Panc1 (cell line): ENCODE measurements at regions not wholly inside any gene's neighbourhood (a gene's known extent, or its start where the extent isn't known, plus 50 kb on each side); places are given as distances from the start of the nearest gene placed in this dataset.

Experiments
- ATAC-seq: fragments of 200-7000 bp; cut with Tn5 transposase; 2 replicates; pipeline ENCODE4 v1.9.1; 2020; ENCODE audit warnings: mild to moderate bottlenecking, moderate library complexity
- BruUV-seq: library from RNA; stranded (reverse); fragments of 400-500 nt; replicated peaks from 2 replicates; lab custom pipeline; 2021; lab: Mats Ljungman, UMichigan
- CTCF ChIA-PET: fragments of 300-600 bp; sonication (Branson Sonifier 250); formaldehyde crosslinking; loops from one replicate; lab custom pipeline; 2022; ENCODE audit warnings: antibody characterized with exemption; lab: Charles Lee
- POLR2A ChIA-PET: fragments of 300-600 bp; sonication (Branson Sonifier 250); formaldehyde crosslinking; loops from one replicate; lab custom pipeline; 2022; ENCODE audit warnings: antibody characterized with exemption; lab: Charles Lee
- DNase-seq: peaks from one replicate; pipeline ENCODE4 v3.0.0-alpha.2; 2010; ENCODE audit warnings: low read depth, low spot score
- H3K27ac ChIP-seq: 2 replicates; pipeline ENCODE4 v1.5.1; 2011; ENCODE audit warnings: mild to moderate bottlenecking, low read length, inconsistent platforms
- H3K27me3 ChIP-seq: fragments of 200-500 bp; sonication (Bioruptor generic); 2 replicates; pipeline ENCODE4 v1.6.0; 2014; ENCODE audit warnings: low read length, inconsistent platforms; ENCODE audit not compliant: control insufficient read depth, insufficient read depth
- H3K36me3 ChIP-seq: fragments of 200-500 bp; sonication (Bioruptor generic); 2 replicates; pipeline ENCODE4 v1.5.1; 2014; ENCODE audit warnings: inconsistent platforms, mild to moderate bottlenecking, low read length, moderate library complexity; ENCODE audit not compliant: control insufficient read depth, insufficient read depth
- H3K4me1 ChIP-seq: 2 replicates; pipeline ENCODE4 v1.5.1; 2011; ENCODE audit warnings: inconsistent platforms, mild to moderate bottlenecking, low read length, moderate library complexity; ENCODE audit not compliant: control insufficient read depth, insufficient read depth
- H3K4me3 ChIP-seq, 2 experiments: 2 replicates each; pipeline ENCODE4 v1.5.1; 2011 to 2012; ENCODE audit warnings: low read depth in 2 of 2, low read length in 2 of 2, mild to moderate bottlenecking in 2 of 2, inconsistent platforms in 1 of 2, moderate library complexity in 1 of 2
- H3K9me3 ChIP-seq: fragments of 200-500 bp; sonication (Bioruptor generic); 2 replicates; pipeline ENCODE4 v1.5.1; 2014; ENCODE audit warnings: low read depth, mild to moderate bottlenecking, inconsistent platforms, low read length, moderate library complexity; ENCODE audit not compliant: control insufficient read depth, insufficient read depth
- POLR2AphosphoS5 ChIP-seq: IDR thresholded peaks from 2 replicates; pipeline ENCODE4 v1.6.1; 2012; ENCODE audit warnings: mild to moderate bottlenecking, low read depth, low read length, moderate library complexity
- SIN3A ChIP-seq: IDR thresholded peaks from 2 replicates; pipeline ENCODE4 v1.6.1; 2012; ENCODE audit warnings: low read depth, mild to moderate bottlenecking, low read length, moderate library complexity, borderline replicate concordance; ENCODE audit not compliant: insufficient read depth
- TCF7L2 ChIP-seq: IDR thresholded peaks from 2 replicates; pipeline ENCODE4 v1.6.1; 2011; ENCODE audit warnings: mild to moderate bottlenecking, low read depth, low read length, inconsistent platforms
- in situ Hi-C: cut with HindIII; loops from 2 replicates; pipeline ENCODE4 v1.10.0; 2016; ENCODE audit warnings: low sequenced_read_pairs, low pct_unique_long_range_greater_than_20kb
- intact Hi-C: fragments of 100-400 bp; cut with micrococcal nuclease; formaldehyde crosslinking; loops from one replicate; pipeline ENCODE4 v1.10.0; 2022; ENCODE audit not compliant: unreplicated experiment
- TF ChIP-seq, protein P1 (sequence below): fragments of 450-650 bp; IDR thresholded peaks from 2 replicates; pipeline ENCODE4 v1.5.1; 2017; ENCODE audit warnings: mild to moderate bottlenecking
- TF ChIP-seq, protein P2 (sequence below), 2 experiments: IDR thresholded peaks; 2 replicates each; pipeline ENCODE4 v1.6.1; 2011 to 2012; ENCODE audit warnings: low read depth in 2 of 2, control low read depth in 1 of 2, low read length in 1 of 2, mild to moderate bottlenecking in 1 of 2, moderate library complexity in 1 of 2; ENCODE audit not compliant: insufficient read depth in 1 of 2

DNA sequence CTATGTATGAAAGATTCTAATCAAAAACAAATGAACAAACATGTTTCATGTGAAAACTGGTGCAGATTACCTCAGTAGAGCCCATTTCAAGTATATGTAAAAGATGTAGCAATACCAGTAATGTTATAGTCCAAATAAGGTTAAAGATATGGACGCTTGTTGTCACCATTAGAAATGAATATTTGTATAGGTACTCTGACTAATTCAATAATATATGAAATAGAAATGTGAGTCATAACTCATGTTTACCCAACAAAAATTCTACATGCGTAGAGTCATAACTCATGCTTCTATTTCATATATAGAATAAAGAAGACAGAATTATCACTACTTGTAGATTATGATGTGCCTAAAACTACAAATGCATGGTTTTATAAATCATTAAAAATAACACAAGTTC is 739.1 kb upstream of the DIAPH2 start:
- POLR2A ChIA-PET, result no interaction called here
- Histone ChIP-seq H3K4me3 (no peak overlapping the region), H3K27ac (no peak overlapping the region), H3K36me3 (no peaks in the 10 kb centered on the region), H3K9me3 (no peaks in the 10 kb centered on the region), H3K27me3 (no peaks in the 10 kb centered on the region), H3K4me1 (no peaks in the 10 kb centered on the region)
- DNase-seq (no peak), ATAC-seq (no peak)
- no TSS peak for BruUV-seq
- TF ChIP-seq SIN3A, result no peak
- TF ChIP-seq, protein P1, sequence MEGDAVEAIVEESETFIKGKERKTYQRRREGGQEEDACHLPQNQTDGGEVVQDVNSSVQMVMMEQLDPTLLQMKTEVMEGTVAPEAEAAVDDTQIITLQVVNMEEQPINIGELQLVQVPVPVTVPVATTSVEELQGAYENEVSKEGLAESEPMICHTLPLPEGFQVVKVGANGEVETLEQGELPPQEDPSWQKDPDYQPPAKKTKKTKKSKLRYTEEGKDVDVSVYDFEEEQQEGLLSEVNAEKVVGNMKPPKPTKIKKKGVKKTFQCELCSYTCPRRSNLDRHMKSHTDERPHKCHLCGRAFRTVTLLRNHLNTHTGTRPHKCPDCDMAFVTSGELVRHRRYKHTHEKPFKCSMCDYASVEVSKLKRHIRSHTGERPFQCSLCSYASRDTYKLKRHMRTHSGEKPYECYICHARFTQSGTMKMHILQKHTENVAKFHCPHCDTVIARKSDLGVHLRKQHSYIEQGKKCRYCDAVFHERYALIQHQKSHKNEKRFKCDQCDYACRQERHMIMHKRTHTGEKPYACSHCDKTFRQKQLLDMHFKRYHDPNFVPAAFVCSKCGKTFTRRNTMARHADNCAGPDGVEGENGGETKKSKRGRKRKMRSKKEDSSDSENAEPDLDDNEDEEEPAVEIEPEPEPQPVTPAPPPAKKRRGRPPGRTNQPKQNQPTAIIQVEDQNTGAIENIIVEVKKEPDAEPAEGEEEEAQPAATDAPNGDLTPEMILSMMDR, result no peak
- TF ChIP-seq, protein P2, sequence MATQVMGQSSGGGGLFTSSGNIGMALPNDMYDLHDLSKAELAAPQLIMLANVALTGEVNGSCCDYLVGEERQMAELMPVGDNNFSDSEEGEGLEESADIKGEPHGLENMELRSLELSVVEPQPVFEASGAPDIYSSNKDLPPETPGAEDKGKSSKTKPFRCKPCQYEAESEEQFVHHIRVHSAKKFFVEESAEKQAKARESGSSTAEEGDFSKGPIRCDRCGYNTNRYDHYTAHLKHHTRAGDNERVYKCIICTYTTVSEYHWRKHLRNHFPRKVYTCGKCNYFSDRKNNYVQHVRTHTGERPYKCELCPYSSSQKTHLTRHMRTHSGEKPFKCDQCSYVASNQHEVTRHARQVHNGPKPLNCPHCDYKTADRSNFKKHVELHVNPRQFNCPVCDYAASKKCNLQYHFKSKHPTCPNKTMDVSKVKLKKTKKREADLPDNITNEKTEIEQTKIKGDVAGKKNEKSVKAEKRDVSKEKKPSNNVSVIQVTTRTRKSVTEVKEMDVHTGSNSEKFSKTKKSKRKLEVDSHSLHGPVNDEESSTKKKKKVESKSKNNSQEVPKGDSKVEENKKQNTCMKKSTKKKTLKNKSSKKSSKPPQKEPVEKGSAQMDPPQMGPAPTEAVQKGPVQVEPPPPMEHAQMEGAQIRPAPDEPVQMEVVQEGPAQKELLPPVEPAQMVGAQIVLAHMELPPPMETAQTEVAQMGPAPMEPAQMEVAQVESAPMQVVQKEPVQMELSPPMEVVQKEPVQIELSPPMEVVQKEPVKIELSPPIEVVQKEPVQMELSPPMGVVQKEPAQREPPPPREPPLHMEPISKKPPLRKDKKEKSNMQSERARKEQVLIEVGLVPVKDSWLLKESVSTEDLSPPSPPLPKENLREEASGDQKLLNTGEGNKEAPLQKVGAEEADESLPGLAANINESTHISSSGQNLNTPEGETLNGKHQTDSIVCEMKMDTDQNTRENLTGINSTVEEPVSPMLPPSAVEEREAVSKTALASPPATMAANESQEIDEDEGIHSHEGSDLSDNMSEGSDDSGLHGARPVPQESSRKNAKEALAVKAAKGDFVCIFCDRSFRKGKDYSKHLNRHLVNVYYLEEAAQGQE (IDR thresholded peaks at IDR 0.05; ENCODE audit: insufficient read depth in 1 of 2, low read depth in 2 of 2, low read length in 1 of 2), result no peak
- CTCF ChIA-PET, result no interaction called here
- intact Hi-C loops (no loop called here), in situ Hi-C loops (no loop called here)

- ChIA-PET POLR2A (no interaction called here), CTCF (no interaction called here)
- ATAC-seq, result no peak
- no peak for DNase-seq
- H3K36me3 ChIP-seq, result no peaks in the 10 kb centered on the region
- H3K27ac ChIP-seq, result no peak overlapping the region
- H3K9me3 ChIP-seq, result no peaks in the 10 kb centered on the region
- TF ChIP-seq, protein P2 (IDR thresholded peaks at IDR 0.05; ENCODE audit: insufficient read depth in 1 of 2, low read depth in 2 of 2, low read length in 1 of 2), result no peak
- TF ChIP-seq TCF7L2 (no peak), POLR2AphosphoS5 (no peak), SIN3A (no peak)
- H3K4me3 ChIP-seq, result no peak overlapping the region
- no peaks in the 10 kb centered on the region for H3K4me1 ChIP-seq
- in situ Hi-C loops (no loop called here), intact Hi-C loops (no loop called here)
- no peaks in the 10 kb centered on the region for H3K27me3 ChIP-seq
- no TSS peak for BruUV-seq
Measured at GRCh38 chrX:95949588-95949987, 735.1 kb upstream of the DIAPH2 start.
